ENCODE measurements at regions not wholly inside any gene's neighbourhood (a gene's known extent, or its start where the extent isn't known, plus 50 kb on each side); places are given as distances from the start of the nearest gene placed in this dataset.

GRCh38 chr2:187996630-187997029 is 295.0 kb upstream of the GULP1 start:
- no peak for DNase-seq (ENCODE audit: low read depth)
- H3K4me3 ChIP-seq (ENCODE audit: low read depth, low read length), result no peak overlapping the region
- no peak for TF ChIP-seq CTCF (IDR thresholded peaks at IDR 0.05; ENCODE audit: insufficient read depth, low read depth, low read length, missing control alignments)

DNA sequence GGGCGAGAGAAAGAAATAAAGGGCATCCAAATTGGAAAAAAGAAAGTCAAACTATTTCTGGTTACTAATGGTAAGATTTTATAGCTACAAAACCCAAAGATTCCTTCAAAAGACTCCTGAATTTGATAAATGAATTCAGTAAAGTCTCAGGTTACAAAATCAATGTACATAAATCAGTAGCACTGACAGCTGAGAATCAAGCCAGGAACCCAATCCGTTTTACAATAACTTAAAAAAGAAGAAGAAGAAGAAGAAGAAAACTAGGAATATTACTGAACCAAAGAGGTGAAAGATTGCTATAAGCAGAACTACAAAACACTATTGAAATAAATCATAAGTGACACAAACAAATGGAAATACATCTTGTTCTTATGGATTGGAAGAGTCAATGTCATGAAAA is 291.5 kb upstream of the GULP1 start:
- DNase-seq (ENCODE audit: low read depth), result no peak
- H3K4me3 ChIP-seq (ENCODE audit: low read depth, low read length), result no peak overlapping the region
- no peak for TF ChIP-seq CTCF (IDR thresholded peaks at IDR 0.05; ENCODE audit: insufficient read depth, low read depth, low read length, missing control alignments)

GRCh38 chr2:188003800-188004199 is 287.9 kb upstream of the GULP1 start:
- H3K4me3 ChIP-seq (ENCODE audit: low read depth, low read length), result no peak overlapping the region
- no peak for DNase-seq (ENCODE audit: low read depth)
- TF ChIP-seq CTCF (IDR thresholded peaks at IDR 0.05; ENCODE audit: insufficient read depth, low read depth, low read length, missing control alignments), result no peak

DNA sequence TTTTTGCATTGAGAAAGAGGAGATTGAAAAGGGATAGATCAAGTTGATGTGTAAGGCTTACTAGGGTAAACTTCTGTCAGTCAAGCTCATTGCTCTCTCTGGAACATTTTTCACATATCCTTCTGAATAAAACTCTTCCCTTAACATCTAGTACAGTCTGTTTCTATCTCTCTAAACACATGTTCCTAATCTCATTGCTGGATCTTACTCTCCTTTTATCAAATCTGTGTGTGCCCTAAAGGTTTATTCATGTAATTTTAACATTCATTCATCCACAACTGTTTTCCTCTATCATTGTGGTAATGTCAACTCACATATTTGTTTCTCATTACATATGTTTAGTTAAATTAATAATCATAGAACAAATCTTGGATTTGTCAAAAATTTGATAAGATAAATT is 277.9 kb upstream of the GULP1 start:
- no peak for TF ChIP-seq CTCF (IDR thresholded peaks at IDR 0.05; ENCODE audit: insufficient read depth, low read depth, low read length, missing control alignments)
- DNase-seq (ENCODE audit: low read depth), result no peak
- no peak overlapping the region for H3K4me3 ChIP-seq (ENCODE audit: low read depth, low read length)

DNA sequence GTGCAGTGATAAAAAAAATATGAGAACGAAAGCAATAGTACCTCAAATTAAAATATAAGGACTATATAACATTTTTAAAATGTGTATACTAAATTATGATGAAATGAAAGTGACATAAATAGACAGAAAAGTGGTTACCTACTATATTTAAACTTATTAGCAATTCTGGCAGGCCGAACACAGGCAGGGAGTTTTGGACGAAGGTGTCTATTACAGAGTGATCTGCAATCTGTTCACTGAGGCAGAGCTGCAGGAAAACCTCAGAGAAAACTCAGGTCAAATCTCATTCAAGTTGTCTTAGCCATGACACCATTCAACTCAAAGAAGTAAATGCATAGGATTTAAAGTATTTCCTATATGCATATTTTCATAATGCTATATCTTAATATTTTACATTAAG is 274.8 kb upstream of the GULP1 start:
- no peak for TF ChIP-seq CTCF (IDR thresholded peaks at IDR 0.05; ENCODE audit: insufficient read depth, low read depth, low read length, missing control alignments)

DNA sequence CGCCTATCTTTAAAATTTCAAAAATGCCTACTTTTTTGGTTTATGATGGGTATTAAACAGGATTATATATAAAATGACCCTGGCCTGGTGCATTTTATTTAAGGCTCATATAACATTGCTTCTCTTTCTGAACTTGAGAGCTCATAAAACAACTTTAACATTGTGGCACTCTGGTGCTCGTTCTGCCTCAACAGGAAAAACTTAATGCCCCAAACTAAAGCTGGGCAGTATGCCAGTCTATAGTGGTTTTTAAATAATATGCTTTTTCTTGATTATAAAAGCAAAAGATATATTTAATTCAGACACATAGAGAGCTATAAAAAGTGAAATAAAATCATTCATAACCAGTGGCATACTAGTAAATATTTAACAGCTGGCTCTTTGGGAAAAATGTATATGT is 269.3 kb upstream of the GULP1 start:
- H3K4me3 ChIP-seq (ENCODE audit: low read depth, low read length), result no peak overlapping the region
- no peak for DNase-seq (ENCODE audit: low read depth)
- no peak for TF ChIP-seq CTCF (IDR thresholded peaks at IDR 0.05; ENCODE audit: insufficient read depth, low read depth, low read length, missing control alignments)

More for the DNA sequence above, 274.8 kb upstream of the GULP1 start:
- H3K4me3 ChIP-seq (ENCODE audit: low read depth, low read length), result no peak overlapping the region
- no peak for DNase-seq (ENCODE audit: low read depth)

GRCh38 chr2:188023035-188023434 is 268.6 kb upstream of the GULP1 start:
- no peak for DNase-seq (ENCODE audit: low read depth)

More at GRCh38 chr2:188023035-188023434, 268.6 kb upstream of the GULP1 start:
- no peak overlapping the region for H3K4me3 ChIP-seq (ENCODE audit: low read depth, low read length)
- no peak for TF ChIP-seq CTCF (IDR thresholded peaks at IDR 0.05; ENCODE audit: insufficient read depth, low read depth, low read length, missing control alignments)

All from GM12865 (cell line).